ENCODE measurements at regions not wholly inside any gene's neighbourhood (a gene's known extent, or its start where the extent isn't known, plus 50 kb on each side); places are given as distances from the start of the nearest gene placed in this dataset.

DNA sequence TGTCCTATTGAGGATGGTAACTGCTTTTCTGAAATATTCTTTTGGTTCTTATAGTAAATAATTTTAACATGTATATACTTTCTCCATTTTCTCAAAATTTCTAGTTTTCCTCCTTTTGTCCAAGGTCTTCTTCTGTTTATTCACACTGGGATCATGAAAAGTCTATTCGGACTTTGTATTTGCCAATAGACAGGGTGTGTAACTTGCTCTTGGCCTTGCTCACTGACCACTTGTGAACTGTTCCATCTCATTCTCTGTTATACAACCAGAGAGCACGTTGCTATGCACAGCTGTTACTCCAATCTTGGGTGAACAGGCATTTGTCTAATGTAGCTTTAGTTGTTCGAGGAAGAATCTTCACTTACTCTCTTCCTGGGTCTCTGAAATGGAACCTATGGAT lies 388.9 kb downstream of the SH3GL2 start:
- TF ChIP-seq NFE2L1 (CRISPR knock-in tag; IDR thresholded peaks at IDR 0.05): no peak
- TF ChIP-seq IRF2 (CRISPR knock-in tag; IDR thresholded peaks at IDR 0.05; ENCODE audit: borderline replicate concordance, low read depth): no peak
- TF ChIP-seq, protein P1, sequence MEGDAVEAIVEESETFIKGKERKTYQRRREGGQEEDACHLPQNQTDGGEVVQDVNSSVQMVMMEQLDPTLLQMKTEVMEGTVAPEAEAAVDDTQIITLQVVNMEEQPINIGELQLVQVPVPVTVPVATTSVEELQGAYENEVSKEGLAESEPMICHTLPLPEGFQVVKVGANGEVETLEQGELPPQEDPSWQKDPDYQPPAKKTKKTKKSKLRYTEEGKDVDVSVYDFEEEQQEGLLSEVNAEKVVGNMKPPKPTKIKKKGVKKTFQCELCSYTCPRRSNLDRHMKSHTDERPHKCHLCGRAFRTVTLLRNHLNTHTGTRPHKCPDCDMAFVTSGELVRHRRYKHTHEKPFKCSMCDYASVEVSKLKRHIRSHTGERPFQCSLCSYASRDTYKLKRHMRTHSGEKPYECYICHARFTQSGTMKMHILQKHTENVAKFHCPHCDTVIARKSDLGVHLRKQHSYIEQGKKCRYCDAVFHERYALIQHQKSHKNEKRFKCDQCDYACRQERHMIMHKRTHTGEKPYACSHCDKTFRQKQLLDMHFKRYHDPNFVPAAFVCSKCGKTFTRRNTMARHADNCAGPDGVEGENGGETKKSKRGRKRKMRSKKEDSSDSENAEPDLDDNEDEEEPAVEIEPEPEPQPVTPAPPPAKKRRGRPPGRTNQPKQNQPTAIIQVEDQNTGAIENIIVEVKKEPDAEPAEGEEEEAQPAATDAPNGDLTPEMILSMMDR (IDR thresholded peaks at IDR 0.05): no peak
- no peak for TF ChIP-seq ELF4 (CRISPR knock-in tag; IDR thresholded peaks at IDR 0.05; ENCODE audit: low read depth)
- no peak for TF ChIP-seq MXD4 (CRISPR knock-in tag; IDR thresholded peaks at IDR 0.05; ENCODE audit: borderline replicate concordance)

Data from WTC11 (cell line).